ENCODE measurements at regions not wholly inside any gene's neighbourhood (a gene's known extent, or its start where the extent isn't known, plus 50 kb on each side); places are given as distances from the start of the nearest gene placed in this dataset.

DNA sequence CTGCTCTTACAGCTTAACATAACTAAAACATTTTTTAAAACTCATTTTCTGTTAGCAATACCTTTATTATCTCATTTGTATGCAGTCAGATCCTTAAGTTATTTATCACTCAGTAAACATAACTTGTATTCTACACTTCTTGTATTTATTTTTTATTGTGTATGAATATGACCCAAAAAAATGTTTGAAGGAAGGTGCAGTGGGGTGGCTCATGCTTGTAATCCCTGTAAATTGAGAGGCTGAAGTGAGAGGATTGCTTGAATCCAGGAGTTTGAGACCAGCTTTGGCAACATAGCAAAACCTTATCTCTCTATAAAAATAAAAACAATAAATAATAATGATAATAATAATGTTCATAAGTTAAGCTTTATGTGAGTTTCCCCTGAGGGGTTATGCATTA is 1004.8 kb downstream of the SLITRK5 start:
- TF ChIP-seq CTCF (conservative IDR thresholded peaks at IDR 0.05; ENCODE audit: low read depth, low read length) (no peak), EZH2 (IDR thresholded peaks at IDR 0.05; ENCODE audit: low read length, unreplicated experiment) (no peak), EZH2phosphoT487 (IDR thresholded peaks at IDR 0.05; ENCODE audit: borderline replicate concordance, low read length) (no peak)
